Stimulated activated CD4-positive, alpha-beta T cell treated with anti-CD3 and anti-CD28 coated beads, Interleukin-15, amount 100 ng/mL, for 24 hours (primary cell): ENCODE measurements at regions not wholly inside any gene's neighbourhood (a gene's known extent, or its start where the extent isn't known, plus 50 kb on each side); places are given as distances from the start of the nearest gene placed in this dataset.
"Not testable (repeated sequence)": the region's sequence is repeated elsewhere in the genome, so short reads cannot be mapped to it uniquely, and the experiment has no call there.

Experiments used
- DNase-seq: peaks from one replicate; pipeline ENCODE4 v3.0.0-alpha.2; 2020

DNA sequence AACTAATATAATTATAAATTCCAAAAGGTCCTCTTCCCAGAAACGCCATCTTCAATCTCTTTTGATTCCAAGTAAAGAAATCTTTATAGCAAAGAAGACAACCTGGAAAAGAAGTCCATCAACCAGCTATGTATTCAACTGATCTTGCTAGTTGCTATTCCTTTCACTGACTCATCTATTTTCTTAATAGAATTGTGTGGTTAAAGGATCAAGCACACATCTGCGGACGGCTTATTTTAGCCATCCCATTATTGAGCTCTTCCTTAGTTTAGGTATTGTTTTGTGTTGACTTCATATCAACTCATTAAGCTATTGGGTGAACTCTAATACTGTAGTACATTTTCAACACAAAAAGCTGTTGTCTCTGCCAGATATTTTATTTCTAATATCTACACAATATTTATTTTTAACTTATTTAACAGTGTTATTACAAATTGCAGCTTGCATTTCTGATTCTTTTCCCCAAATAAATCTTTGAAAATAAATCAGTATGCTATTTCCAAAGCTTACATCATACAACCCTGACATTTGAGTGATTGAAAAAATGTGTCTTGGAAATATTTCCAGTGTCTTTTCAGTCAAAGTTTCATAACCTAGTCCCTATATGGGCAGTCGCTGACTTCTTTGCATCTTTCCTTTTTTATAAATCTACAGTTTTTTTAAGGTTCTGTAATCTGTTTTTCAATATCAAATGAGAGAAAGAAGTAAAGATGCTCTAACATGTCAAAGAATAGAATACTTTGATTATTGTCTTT, 158.8 kb upstream of the SPRY2 start:
- DNase-seq, result no peak

DNA sequence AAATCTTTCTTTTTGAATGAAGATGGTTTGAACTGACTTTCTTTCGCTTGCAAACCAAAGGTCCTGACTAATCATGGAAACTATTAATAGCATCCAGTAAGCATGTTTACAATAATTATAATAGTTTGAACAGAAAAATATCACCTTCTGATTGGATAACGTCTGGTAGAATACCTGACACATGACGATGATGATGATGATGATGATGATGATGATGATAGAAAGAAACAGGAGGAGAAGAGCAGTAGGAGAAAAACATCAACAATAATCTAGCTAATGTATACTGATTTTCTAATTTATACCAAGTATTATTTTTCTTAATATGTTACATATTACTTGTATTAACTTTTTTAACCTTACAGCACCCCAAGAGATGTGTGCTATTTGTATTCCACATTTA, 157.5 kb upstream of the SPRY2 start:
- DNase-seq, result no peak

DNA sequence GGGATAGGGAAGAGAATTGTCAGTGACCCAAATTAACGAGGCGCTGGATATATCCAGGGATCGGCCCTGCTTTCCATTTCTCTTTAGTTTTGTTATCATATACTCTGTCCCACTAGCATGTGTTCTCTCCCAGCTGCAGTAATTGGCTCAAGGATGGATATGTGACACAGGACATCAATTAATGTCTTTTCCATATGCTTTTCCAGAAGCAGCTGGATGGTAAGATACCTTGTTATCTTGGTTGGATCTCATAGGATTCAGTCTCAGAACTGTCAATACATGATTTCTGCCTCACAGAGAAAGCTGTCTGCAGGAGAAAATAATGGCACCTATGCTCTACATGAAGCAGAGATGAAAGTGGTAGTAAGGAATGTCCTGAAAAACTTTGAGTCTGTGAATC, 157.1 kb upstream of the SPRY2 start:
- no peak for DNase-seq

DNA sequence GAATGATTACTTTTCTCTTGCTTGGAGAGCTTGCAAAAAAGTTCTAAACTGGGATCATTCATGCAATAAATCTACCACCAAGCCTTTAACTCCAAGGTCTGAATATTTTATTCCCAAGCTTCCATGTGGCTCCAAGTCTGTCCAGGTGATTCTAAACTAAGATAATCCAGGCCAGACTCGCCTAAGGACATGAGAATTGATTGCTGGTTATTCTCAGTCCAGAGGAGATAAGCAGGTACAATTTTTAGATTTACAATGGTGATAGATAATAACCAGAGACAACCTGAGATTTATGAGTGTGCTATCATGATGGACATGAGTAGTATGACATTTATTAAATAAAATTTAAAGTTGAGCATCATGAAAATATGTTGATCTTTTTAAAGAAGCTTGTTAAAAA, 156.5 kb upstream of the SPRY2 start:
- DNase-seq, result no peak

DNA sequence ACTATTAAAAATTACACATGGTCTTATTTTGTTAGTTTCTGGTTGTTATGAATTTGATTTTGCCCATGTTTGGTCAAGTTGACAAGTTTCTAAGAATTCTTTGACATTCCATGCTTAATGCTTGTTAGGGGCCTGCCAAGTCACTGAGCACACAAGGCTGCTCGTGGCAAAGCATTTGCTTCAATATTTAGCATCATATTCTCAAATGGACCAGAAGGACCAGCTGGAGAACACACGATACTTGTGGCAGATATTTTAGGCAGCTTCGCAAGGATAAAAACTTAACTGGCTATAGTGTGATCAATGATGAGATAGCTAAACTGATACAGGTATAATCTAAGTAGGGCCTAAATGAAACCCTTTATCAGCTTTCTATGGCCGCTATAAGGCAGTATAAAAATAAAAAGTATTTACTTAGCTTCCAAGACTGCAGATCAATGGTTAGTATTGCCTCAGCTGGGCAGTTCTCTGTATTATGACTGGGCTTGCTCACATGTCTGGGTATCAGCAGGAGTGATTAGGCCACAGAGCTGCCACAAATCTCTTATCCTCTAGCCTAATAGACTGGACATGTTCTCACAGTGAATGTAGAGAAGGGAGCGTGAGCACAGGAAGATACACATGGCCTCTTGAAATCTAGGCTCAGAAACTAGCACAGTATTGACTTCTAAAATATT, 155.9 kb upstream of the SPRY2 start:
- DNase-seq, result no peak

- DNase-seq, result not testable (repeated sequence)
Observed at GRCh38 chr13:80490491-80490943, 149.6 kb upstream of the SPRY2 start.

- no peak for DNase-seq
Observed at GRCh38 chr13:80486402-80486801, 145.5 kb upstream of the SPRY2 start.

DNA sequence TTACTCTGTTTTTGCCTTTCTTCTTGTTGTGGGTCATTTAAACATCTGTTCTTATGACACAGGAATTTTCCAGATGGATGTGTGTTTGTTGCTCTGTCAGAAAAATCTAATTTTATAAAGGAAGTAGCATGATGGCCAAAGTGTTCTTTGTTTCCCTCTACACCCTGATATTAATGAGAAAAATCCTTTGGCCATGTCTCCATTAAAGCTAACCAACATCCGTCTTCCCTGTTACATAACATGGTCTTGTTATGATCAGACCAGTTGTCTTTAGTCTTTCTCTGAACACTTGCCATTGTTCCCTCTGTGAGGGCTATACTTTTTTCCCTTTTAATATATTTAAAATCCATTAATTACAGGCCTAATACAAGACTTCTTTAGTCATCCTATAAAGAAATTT, 142.2 kb upstream of the SPRY2 start:
- DNase-seq, result no peak

GRCh38 chr13:80481588-80481987, 140.7 kb upstream of the SPRY2 start:
- DNase-seq, result no peak

DNA sequence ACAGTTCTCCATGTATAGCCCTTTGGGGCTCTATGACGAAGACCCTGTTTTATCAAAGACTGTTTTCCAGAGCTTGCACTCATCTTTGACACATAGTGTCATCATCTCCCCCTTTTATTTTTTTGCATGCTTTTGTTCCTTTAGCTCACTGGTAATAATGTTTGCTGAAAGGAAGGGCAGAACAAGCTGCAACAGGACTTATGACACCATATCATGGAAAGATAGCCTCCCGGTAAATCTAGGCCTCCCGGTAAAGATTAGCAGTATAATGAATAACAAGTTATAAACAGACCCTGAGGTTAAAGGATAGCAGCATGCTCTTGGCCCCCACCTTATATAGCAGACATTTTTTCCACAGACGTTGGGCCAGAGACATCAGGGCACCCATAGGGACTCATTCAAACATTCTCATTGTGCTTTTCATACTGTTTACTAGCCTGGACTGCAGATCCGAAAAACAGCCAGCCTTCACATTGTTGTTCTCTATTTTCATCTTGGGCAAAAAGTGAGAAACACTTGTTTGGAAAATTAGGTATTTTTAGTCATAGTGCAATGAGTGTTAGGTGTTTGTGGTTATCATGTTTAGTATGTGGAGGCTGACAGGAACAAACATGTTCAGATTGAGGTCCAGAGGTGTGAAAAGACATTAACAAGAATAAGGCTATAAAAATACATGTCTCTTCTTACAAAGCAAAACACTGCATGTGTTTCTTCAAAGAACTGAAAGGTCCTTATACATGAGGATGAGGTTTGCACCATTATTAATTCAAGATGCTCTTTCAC, 136.9 kb upstream of the SPRY2 start:
- no peak for DNase-seq

- DNase-seq, result no peak
Observed at GRCh38 chr13:80476953-80477352, 136.0 kb upstream of the SPRY2 start.

DNA sequence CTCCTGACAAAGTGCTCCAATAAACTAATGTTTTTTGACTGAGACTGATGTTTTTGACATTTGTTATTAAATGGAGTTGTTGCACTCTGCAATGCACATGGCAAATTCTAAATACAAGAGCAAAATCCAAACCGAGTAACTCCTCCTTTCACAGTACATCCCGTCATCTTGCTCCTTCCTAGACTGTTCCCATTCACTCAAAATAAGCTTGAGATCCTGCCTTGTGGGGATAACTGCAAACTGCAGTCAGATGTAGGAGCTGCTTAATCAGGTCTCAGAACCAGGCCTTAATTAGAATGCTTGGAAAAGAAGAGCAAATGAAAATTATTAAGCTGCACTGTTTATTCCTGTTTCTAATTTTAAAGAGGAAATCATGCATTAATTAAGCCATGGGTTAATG, 134.8 kb upstream of the SPRY2 start:
- no peak for DNase-seq

- no peak for DNase-seq
Observed at GRCh38 chr13:80473695-80474094, 132.8 kb upstream of the SPRY2 start.

GRCh38 chr13:80469853-80470381, 129.0 kb upstream of the SPRY2 start:
- no peak for DNase-seq

DNA sequence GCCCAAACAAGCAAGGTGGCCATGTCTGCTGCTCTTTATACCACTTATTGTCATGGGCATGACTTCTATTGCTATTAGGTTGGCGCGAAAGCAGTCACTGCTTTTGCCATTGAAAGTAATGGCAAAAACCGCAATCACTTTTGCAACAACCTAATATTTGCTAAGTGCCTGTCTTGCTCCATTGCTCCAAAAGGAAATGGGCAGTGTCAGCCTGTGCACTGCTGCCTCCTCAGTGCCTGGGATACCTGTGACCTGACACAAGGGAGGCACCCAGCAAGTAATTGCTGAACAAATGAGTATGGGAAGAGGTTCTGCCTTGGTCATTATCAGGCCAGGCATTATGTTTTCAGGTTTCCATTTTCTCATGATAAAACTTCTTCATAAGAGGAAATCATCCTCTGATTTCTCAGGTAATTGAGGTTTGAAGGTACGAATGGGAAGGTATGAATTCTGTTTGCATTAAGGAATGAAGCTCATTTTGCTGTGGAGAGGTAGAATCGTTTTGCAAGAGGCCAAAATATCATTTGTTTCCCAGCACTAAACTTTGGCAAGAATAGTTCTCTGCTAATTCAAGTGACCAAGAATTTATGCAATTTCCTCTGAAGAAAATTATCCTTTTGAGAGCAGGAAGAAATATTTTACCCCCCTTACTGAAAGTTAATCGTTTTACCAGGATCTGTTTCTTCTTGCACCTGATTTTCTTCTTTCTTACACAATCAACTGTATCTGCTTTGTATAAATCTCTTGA, 128.4 kb upstream of the SPRY2 start:
- no peak for DNase-seq

DNA sequence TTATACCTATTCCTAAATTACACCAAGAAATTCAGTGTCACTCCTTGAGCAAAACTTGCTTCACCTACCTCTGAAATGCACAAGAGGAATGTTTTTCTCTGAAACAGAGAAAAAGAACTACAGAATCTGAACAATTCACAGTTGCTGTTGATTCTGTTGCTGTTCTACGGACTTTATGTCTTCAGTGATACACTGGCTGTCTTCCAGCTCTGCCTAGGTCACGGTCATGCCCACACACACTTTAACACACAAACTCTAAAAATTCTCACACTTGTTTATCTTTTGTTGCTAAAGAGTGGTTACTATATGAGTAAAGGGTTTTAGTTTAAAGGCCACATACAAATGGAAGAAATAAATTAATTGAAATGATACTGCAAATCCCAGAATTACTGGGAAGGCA, 124.4 kb upstream of the SPRY2 start:
- no peak for DNase-seq

DNA sequence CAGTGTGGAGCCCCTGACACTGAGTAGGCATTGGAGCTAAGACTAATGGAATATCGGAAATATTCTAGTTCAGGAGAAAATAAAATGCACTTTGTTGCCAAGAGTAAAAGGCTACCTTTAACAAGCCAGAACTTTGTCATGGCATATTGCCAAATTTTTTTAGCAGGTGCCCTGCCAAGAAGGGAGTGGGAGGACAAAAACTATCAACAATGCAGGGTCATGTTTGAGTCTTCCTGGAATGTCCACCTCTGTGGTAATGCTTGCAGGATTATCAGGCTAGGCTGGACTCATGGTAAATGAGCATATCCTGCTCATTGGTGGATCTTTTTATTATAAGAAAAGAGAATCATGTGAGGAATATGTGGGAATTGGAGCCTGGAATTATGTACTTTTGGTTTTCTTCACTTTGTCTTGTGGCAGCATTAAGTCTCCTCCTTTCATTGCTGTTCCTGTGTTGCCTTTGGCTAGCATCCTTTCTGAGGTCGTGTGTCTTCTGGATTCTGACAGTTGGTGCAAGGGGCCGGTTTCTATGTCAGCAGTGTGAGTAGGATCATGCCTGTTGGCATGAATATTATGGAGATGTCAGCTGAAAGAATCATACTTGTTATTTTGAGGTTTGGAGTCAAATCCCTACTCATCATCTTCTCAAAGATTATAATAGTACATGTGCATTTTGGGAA, 122.9 kb upstream of the SPRY2 start:
- no peak for DNase-seq

DNA sequence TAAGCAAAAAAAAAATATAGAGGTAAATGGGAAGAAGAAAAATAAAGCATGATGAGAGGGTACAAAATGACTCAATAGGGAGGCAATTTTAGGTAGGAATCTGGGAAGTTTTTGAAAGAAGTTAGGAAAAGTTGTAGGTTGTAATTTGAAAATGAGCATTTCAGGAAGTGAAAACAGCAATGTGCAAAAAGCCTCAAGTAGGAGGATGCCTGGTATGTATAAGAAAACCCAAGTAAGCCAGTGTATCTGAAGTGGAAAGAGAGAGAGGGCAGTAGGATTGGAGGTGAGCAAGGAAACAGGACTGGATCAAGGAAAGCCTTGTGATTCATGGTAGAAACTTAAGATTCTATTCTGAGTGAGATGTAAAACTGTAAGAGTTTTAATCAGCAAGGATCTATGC, 121.6 kb upstream of the SPRY2 start:
- no peak for DNase-seq

DNA sequence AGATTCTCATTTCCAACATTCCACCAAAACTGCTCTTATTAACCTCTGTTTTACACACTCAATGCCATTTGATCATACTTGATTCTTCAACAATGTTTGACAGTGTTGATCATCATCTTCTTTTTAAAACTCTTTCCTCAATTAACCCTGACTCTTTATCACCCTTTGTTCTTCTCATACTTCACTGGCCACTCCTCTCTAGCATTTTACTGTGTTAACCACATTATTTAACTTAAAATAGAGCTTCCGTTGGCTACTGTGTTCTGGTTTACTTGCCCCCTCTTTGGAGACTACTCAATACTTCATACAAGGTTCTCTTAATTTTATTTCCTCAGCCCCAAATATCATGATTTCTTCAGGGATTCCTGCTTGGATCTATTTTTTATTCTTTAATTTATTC, 121.1 kb upstream of the SPRY2 start:
- DNase-seq, result no peak

- no peak for DNase-seq
Observed at GRCh38 chr13:80458543-80458942, 117.6 kb upstream of the SPRY2 start.

DNA sequence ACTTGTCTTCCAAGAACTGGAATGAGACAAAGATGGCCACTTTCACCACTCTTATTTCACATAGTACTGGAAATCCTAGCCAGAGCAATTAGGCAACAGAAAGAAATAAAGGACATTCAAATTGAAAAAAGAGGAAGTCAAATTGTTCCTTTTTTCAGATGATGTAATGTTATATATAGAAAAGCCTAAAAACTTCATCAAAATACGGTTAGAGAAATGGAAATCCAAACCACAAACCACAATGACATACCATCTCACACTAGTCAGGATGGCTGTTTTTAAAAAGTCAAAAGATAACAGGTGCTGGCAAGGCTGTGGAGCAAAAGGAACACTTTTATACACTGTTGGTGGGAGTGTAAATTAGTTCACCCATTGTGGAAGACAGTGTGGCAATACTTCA, 113.3 kb upstream of the SPRY2 start:
- no peak for DNase-seq

DNA sequence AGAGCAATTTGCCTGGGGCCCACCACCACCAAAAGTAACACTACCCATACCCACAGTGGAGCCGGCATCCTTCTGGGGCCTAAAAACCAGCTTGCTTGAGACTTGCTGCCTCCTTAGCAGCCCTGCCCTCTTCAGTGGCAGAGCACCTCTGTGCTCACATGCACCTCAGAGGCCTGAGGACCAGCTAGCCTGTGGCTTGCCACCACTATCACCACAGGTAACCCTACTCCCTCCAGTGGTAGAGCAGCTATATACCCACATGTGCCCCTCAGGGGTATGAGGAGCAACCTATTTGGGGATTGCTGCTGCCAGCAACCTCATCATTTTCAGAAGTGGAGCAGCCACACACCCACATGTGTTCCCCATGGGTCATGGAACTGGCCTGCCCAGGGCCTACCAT, 111.4 kb upstream of the SPRY2 start:
- no peak for DNase-seq
